IMR-90 (cell line): ENCODE measurements at regions not wholly inside any gene's neighbourhood (a gene's known extent, or its start where the extent isn't known, plus 50 kb on each side); places are given as distances from the start of the nearest gene placed in this dataset.

ENCODE experiments used
- ATAC-seq: fragments of 200-7000 bp; cut with Tn5 transposase; 2 replicates; pipeline ENCODE4 v1.9.1; 2020; ENCODE audit warnings: low read depth, mild to moderate bottlenecking, moderate library complexity
- BruUV-seq: library from RNA; stranded (reverse); fragments of 400-500 nt; replicated peaks from 2 replicates; lab custom pipeline; 2021; lab: Mats Ljungman, UMichigan
- CTCF ChIA-PET: fragments of 300-600 bp; formaldehyde crosslinking; extraction: SDS; loops from one replicate; lab custom pipeline; 2021; ENCODE audit warnings: antibody characterized with exemption; lab: Yijun Ruan, JAX
- POLR2A ChIA-PET: fragments of 300-600 bp; sonication (Branson Sonifier 250); formaldehyde crosslinking; loops from one replicate; lab custom pipeline; 2022; ENCODE audit warnings: antibody characterized with exemption; ENCODE audit not compliant: unreplicated experiment; lab: Charles Lee
- DNase-seq: peaks from one replicate; pipeline ENCODE4 v3.0.0; 2013
- H2AFZ ChIP-seq: replicated peaks from 2 replicates; pipeline ENCODE3; 2013; ENCODE audit warnings: low read length, mild to moderate bottlenecking; ENCODE audit not compliant: poor library complexity
- H2AK5ac ChIP-seq: 2 replicates; pipeline ENCODE4 v1.6.1; 2013; ENCODE audit warnings: low read depth, low read length, inconsistent platforms
- H2AK9ac ChIP-seq: replicated peaks from 2 replicates; pipeline ENCODE3; 2013; ENCODE audit warnings: mild to moderate bottlenecking, low read depth, low read length, moderate library complexity; ENCODE audit not compliant: poor library complexity
- H2BK120ac ChIP-seq: 2 replicates; pipeline ENCODE4 v1.6.1; 2013; ENCODE audit warnings: low read depth, low read length, inconsistent platforms
- H2BK15ac ChIP-seq: 3 replicates; pipeline ENCODE4 v1.6.1; 2013; ENCODE audit warnings: low read depth, low read length, inconsistent platforms
- H2BK20ac ChIP-seq: 2 replicates; pipeline ENCODE4 v1.6.1; 2013; ENCODE audit warnings: low read depth, mild to moderate bottlenecking, inconsistent platforms, low read length, moderate library complexity
- H2BK5ac ChIP-seq: 2 replicates; pipeline ENCODE4 v1.6.1; 2013; ENCODE audit warnings: mild to moderate bottlenecking, low read depth, low read length, inconsistent platforms; ENCODE audit not compliant: poor library complexity, severe bottlenecking
- H3K14ac ChIP-seq: replicated peaks from 2 replicates; pipeline ENCODE4 v1.6.1; 2013; ENCODE audit warnings: low read depth, low read length, inconsistent platforms
- H3K18ac ChIP-seq: 2 replicates; pipeline ENCODE4 v1.6.1; 2013; ENCODE audit warnings: low read depth, low read length, control low read depth
- H3K23ac ChIP-seq: 2 replicates; pipeline ENCODE4 v1.6.1; 2013; ENCODE audit warnings: low read depth, low read length, inconsistent platforms
- H3K27ac ChIP-seq: 2 replicates; pipeline ENCODE4 v1.5.1; 2013; ENCODE audit warnings: mild to moderate bottlenecking, control low read depth, low read length; ENCODE audit not compliant: insufficient read depth
- H3K27me3 ChIP-seq: 2 replicates; pipeline ENCODE4 v1.6.1; 2013; ENCODE audit warnings: low read length; ENCODE audit not compliant: control insufficient read depth, insufficient read depth
- H3K36me3 ChIP-seq: 2 replicates; pipeline ENCODE4 v1.6.1; 2013; ENCODE audit warnings: low read length, mixed read lengths; ENCODE audit not compliant: control insufficient read depth, insufficient read depth
- H3K4ac ChIP-seq: 2 replicates; pipeline ENCODE4 v1.6.1; 2013; ENCODE audit warnings: low read depth, low read length, inconsistent platforms
- H3K4me1 ChIP-seq: 2 replicates; pipeline ENCODE4 v1.6.1; 2013; ENCODE audit warnings: low read length, mixed read lengths; ENCODE audit not compliant: control insufficient read depth, insufficient read depth
- H3K4me2 ChIP-seq: 2 replicates; pipeline ENCODE4 v1.6.1; 2013; ENCODE audit warnings: low read depth, mild to moderate bottlenecking, control low read depth, low read length, moderate library complexity
- H3K4me3 ChIP-seq: 2 replicates; pipeline ENCODE4 v1.5.1; 2013; ENCODE audit warnings: low read depth, mild to moderate bottlenecking, control low read depth, low read length, moderate library complexity; ENCODE audit not compliant: insufficient read depth
- H3K56ac ChIP-seq: 2 replicates; pipeline ENCODE4 v1.6.1; 2013; ENCODE audit warnings: low read length, inconsistent platforms; ENCODE audit not compliant: insufficient read depth; ENCODE audit errors: extremely low read depth
- H3K79me1 ChIP-seq, 2 experiments: 2 replicates each; pipeline ENCODE4 v1.6.1; 2013; ENCODE audit warnings: low read length in 2 of 2, inconsistent platforms in 1 of 2, low read depth in 1 of 2
- H3K9ac ChIP-seq: 2 replicates; pipeline ENCODE4 v1.6.1; 2013; ENCODE audit warnings: low read depth, low read length, control low read depth
- H3K9me1 ChIP-seq: 2 replicates; pipeline ENCODE4 v1.6.1; 2013; ENCODE audit warnings: low read length, inconsistent platforms; ENCODE audit not compliant: insufficient read depth
- H3K9me3 ChIP-seq: 2 replicates; pipeline ENCODE4 v1.6.1; 2013; ENCODE audit warnings: low read length; ENCODE audit not compliant: control insufficient read depth, insufficient read depth
- H4K20me1 ChIP-seq: 2 replicates; pipeline ENCODE4 v1.6.1; 2013; ENCODE audit warnings: low read length, inconsistent platforms; ENCODE audit not compliant: insufficient read depth
- H4K5ac ChIP-seq: 2 replicates; pipeline ENCODE4 v1.6.1; 2013; ENCODE audit warnings: mild to moderate bottlenecking, low read depth, low read length, control low read depth
- H4K8ac ChIP-seq, 2 experiments: 2 replicates each; pipeline ENCODE4 v1.6.1; 2013; ENCODE audit warnings: low read depth in 2 of 2, low read length in 2 of 2, control low read depth in 1 of 2, inconsistent platforms in 1 of 2
- H4K91ac ChIP-seq: 2 replicates; pipeline ENCODE4 v1.6.1; 2013; ENCODE audit warnings: low read depth, low read length, inconsistent platforms; ENCODE audit not compliant: insufficient read depth
- BHLHE40 ChIP-seq: fragments of 150-350 bp; IDR thresholded peaks from 2 replicates; pipeline ENCODE4 v1.6.1; 2016; ENCODE audit warnings: mild to moderate bottlenecking, low read depth, low read length
- CEBPB ChIP-seq: IDR thresholded peaks from 2 replicates; pipeline ENCODE4 v1.6.1; 2012; ENCODE audit warnings: low read depth, low read length, improper control_type of control experiment
- CHD1 ChIP-seq: IDR thresholded peaks from 2 replicates; pipeline ENCODE4 v1.6.1; 2012; ENCODE audit warnings: low read depth, low read length, improper control_type of control experiment
- CTCF ChIP-seq: conservative IDR thresholded peaks from 2 replicates; pipeline ENCODE4 v1.5.1; 2012; ENCODE audit warnings: mild to moderate bottlenecking, low read depth, low read length, improper control_type of control experiment
- ELK1 ChIP-seq: fragments of 150-350 bp; IDR thresholded peaks from 2 replicates; pipeline ENCODE4 v1.6.1; 2016; ENCODE audit warnings: low read depth, mild to moderate bottlenecking, low read length, moderate library complexity, borderline replicate concordance
- FOS ChIP-seq: fragments of 150-350 bp; IDR thresholded peaks from 2 replicates; pipeline ENCODE4 v1.6.1; 2016; ENCODE audit warnings: low read depth, low read length
- MAFK ChIP-seq: IDR thresholded peaks from 2 replicates; pipeline ENCODE4 v1.6.1; 2012; ENCODE audit warnings: low read depth, low read length, improper control_type of control experiment
- MAZ ChIP-seq: IDR thresholded peaks from 2 replicates; pipeline ENCODE4 v1.6.1; 2012; ENCODE audit warnings: low read depth, mild to moderate bottlenecking, low read length, improper control_type of control experiment, moderate library complexity, borderline replicate concordance
- MXI1 ChIP-seq: IDR thresholded peaks from 2 replicates; pipeline ENCODE4 v1.6.1; 2012; ENCODE audit warnings: low read depth, mild to moderate bottlenecking, low read length, moderate library complexity, borderline replicate concordance
- RAD21 ChIP-seq: IDR thresholded peaks from 2 replicates; pipeline ENCODE4 v1.6.1; 2012; ENCODE audit warnings: low read length, improper control_type of control experiment
- RCOR1 ChIP-seq: IDR thresholded peaks from 2 replicates; pipeline ENCODE4 v1.6.1; 2012; ENCODE audit warnings: mild to moderate bottlenecking, low read length, improper control_type of control experiment; ENCODE audit not compliant: insufficient replicate concordance
- SMC3 ChIP-seq: fragments of 150-350 bp; IDR thresholded peaks from 2 replicates; pipeline ENCODE4 v1.6.1; 2016; ENCODE audit warnings: low read depth, mild to moderate bottlenecking, antibody characterized with exemption, low read length, moderate library complexity
- USF2 ChIP-seq: fragments of 150-350 bp; IDR thresholded peaks from 2 replicates; pipeline ENCODE4 v1.6.1; 2017; ENCODE audit warnings: mild to moderate bottlenecking, antibody characterized with exemption, low read length, low read depth
- WGBS, 2 experiments: methylation state at CpG; one replicate each; pipeline versions ENCODE4 v1.1.5 to v1.1.7; 2013; ENCODE audit warnings: missing lambda C conversion rate in 2 of 2; ENCODE audit not compliant: insufficient read length in 1 of 2; ENCODE audit errors: extremely low coverage in 2 of 2; 5-methylcytosine and 5-hydroxymethylcytosine counted together
- dilution Hi-C: fragments of 300-500 bp; cut with HindIII; formaldehyde crosslinking; loops from one replicate; pipeline ENCODE4 v1.14.3; 2018; ENCODE audit warnings: low sequenced_read_pairs; ENCODE audit not compliant: unreplicated experiment
- in situ Hi-C: fragments of 300-500 bp; cut with MboI; formaldehyde crosslinking; loops from 3 replicates; pipeline ENCODE4 v1.14.3; 2019; ENCODE audit warnings: low sequenced_read_pairs, inconsistent platforms, mixed read lengths
- intact Hi-C: fragments of 100-400 bp; cut with micrococcal nuclease; formaldehyde crosslinking; loops from 2 replicates; pipeline ENCODE4 v1.10.0; 2022

GRCh38 chr11:71194710-71195109, 57.7 kb downstream of the SHANK2 start:
- H3K9ac ChIP-seq: no peak overlapping the region
- no peak overlapping the region for H2AK5ac ChIP-seq
- H3K4me2 ChIP-seq: no peak overlapping the region

More at GRCh38 chr11:71194710-71195109, 57.7 kb downstream of the SHANK2 start:
- Histone ChIP-seq H2BK15ac (no peak overlapping the region), H4K8ac (no peak overlapping the region), H2BK20ac (no peak overlapping the region), H3K9me3 (no peaks in the 10 kb centered on the region), H3K27ac (no peak overlapping the region), H2AFZ (no peak overlapping the region), H2BK5ac (no peak overlapping the region), H2AK9ac (no peak overlapping the region), H4K5ac (no peak overlapping the region), H3K18ac (no peak overlapping the region), H3K9me1 (no peaks in the 10 kb centered on the region), H3K4me1 (peaks cover 3% of the 10 kb centered on the region; the same call in 1 of the 2 replicates), H4K91ac (no peak overlapping the region), H3K79me1 (no peaks in the 10 kb centered on the region), H3K4ac (no peak overlapping the region), H4K20me1 (no peaks in the 10 kb centered on the region; the same call in 1 of the 2 replicates), H3K56ac (no peak overlapping the region), H3K14ac (no peak overlapping the region), H2BK120ac (no peak overlapping the region), H3K4me3 (no peak overlapping the region), H3K36me3 (peaks cover 6% of the 10 kb centered on the region), H3K27me3 (no peaks in the 10 kb centered on the region), H3K23ac (no peak overlapping the region)
- POLR2A ChIA-PET: no interaction called here
- in situ Hi-C loops: no loop called here
- WGBS, 2 experiments: no CpG with 5 or more reads among the region's 5 CpGs
- intact Hi-C loops: no loop called here
- DNase-seq (no peak), ATAC-seq (no peak)
- CTCF ChIA-PET: no interaction called here
- dilution Hi-C loops: no loop called here
- TF ChIP-seq USF2: no peak
- TF ChIP-seq CTCF: no peak
- no peak for TF ChIP-seq FOS
- TF ChIP-seq CHD1: no peak
- no peak for TF ChIP-seq MAFK
- TF ChIP-seq RAD21: no peak
- TF ChIP-seq CEBPB: no peak
- no peak for TF ChIP-seq RCOR1
- no peak for TF ChIP-seq BHLHE40
- no peak for TF ChIP-seq ELK1
- no peak for TF ChIP-seq MXI1
- no peak for TF ChIP-seq MAZ
- no peak for TF ChIP-seq SMC3
- no TSS peak for BruUV-seq
